Mammary epithelial cell (primary cell): ENCODE measurements at regions not wholly inside any gene's neighbourhood (a gene's known extent, or its start where the extent isn't known, plus 50 kb on each side); places are given as distances from the start of the nearest gene placed in this dataset.

Source experiments
- EZH2 ChIP-seq: IDR thresholded peaks from 2 replicates; pipeline ENCODE4 v1.6.1; 2012; ENCODE audit warnings: low read length, inconsistent platforms, borderline replicate concordance
- TF ChIP-seq, protein P1 (sequence below), 2 donors: IDR thresholded peaks in 1 of 2; conservative IDR thresholded peaks in 1 of 2; 2 replicates each; pipeline ENCODE4 v1.5.1; 2011 to 2012; ENCODE audit warnings: inconsistent platforms in 2 of 2, low read length in 2 of 2, mild to moderate bottlenecking in 2 of 2, control low read depth in 1 of 2, low read depth in 1 of 2; ENCODE audit not compliant: insufficient read depth in 1 of 2; ENCODE audit errors: extremely low read depth in 1 of 2

DNA sequence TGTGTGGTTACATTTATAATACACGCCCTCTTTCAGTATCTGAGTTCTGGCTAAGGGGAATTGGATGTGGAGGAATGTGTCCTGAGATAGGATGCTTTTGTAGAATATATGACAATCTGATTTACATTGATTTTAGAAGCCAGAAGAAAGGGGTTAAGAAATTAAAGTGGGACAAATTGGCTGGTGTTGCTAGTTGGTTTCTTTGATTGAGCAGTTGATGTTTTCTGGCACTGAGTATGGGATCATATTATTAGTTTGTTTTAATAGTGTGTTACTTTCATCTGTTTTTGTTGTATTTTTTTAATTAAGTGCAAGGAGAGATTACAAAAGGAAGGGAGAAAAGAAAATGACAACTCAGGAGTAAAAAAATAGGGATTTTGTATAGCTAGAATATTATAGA lies 1634.7 kb upstream of the B3GALT2 start:
- TF ChIP-seq EZH2 = no peak
- TF ChIP-seq, protein P1, sequence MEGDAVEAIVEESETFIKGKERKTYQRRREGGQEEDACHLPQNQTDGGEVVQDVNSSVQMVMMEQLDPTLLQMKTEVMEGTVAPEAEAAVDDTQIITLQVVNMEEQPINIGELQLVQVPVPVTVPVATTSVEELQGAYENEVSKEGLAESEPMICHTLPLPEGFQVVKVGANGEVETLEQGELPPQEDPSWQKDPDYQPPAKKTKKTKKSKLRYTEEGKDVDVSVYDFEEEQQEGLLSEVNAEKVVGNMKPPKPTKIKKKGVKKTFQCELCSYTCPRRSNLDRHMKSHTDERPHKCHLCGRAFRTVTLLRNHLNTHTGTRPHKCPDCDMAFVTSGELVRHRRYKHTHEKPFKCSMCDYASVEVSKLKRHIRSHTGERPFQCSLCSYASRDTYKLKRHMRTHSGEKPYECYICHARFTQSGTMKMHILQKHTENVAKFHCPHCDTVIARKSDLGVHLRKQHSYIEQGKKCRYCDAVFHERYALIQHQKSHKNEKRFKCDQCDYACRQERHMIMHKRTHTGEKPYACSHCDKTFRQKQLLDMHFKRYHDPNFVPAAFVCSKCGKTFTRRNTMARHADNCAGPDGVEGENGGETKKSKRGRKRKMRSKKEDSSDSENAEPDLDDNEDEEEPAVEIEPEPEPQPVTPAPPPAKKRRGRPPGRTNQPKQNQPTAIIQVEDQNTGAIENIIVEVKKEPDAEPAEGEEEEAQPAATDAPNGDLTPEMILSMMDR (conservative IDR thresholded peaks at IDR 0.05 in 1 of 2, IDR thresholded peaks at IDR 0.05 in 1 of 2; ENCODE audit: extremely low read depth in 1 of 2, insufficient read depth in 1 of 2, low read depth in 1 of 2, low read length in 2 of 2) = no peak
